HepG2 (cell line): ENCODE measurements at regions not wholly inside any gene's neighbourhood (a gene's known extent, or its start where the extent isn't known, plus 50 kb on each side); places are given as distances from the start of the nearest gene placed in this dataset.

Experiments
- ATAC-seq: fragments of 200-7000 bp; cut with Tn5 transposase; 3 replicates; pipeline ENCODE4 v1.9.1; 2020; ENCODE audit warnings: mild to moderate bottlenecking, moderate library complexity
- BruUV-seq: library from RNA; stranded (reverse); fragments of 400-500 nt; replicated peaks from 2 replicates; lab custom pipeline; 2021; lab: Mats Ljungman, UMichigan
- CTCF ChIA-PET: fragments of 300-600 bp; formaldehyde crosslinking; extraction: SDS; loops from one replicate; lab custom pipeline; 2021; ENCODE audit warnings: low total read pairs, inconsistent platforms, low intra/inter-chr PET ratio; lab: Yijun Ruan, JAX
- POLR2A ChIA-PET: fragments of 350-600 bp; sonication (Branson Sonifier 250); formaldehyde crosslinking; loops from one replicate; lab custom pipeline; 2020; ENCODE audit warnings: antibody characterized with exemption, inconsistent platforms; lab: Yijun Ruan, JAX
- DNase-seq: peaks from one replicate; pipeline ENCODE4 v3.0.0-alpha.2; 2015; ENCODE audit warnings: low spot score
- FAIRE-seq: peaks from 3 replicates; lab custom pipeline; 2011; peaks lifted over from hg19 to GRCh38; lab: Jason Lieb, UNC
- H2AFZ ChIP-seq: one replicate; pipeline ENCODE4 v1.6.1; 2011; ENCODE audit warnings: low read length, inconsistent platforms
- H3K27ac ChIP-seq: fragments of 300-600 bp; 3 replicates; pipeline ENCODE4 v1.8.0; 2011; ENCODE audit warnings: mixed run types, mild to moderate bottlenecking, mixed read lengths, low read length, inconsistent platforms; ENCODE audit not compliant: insufficient read depth; ENCODE audit errors: extremely low read length
- H3K27me3 ChIP-seq, 2 experiments: fragments of 200-600 bp in 1 of 2; 2 replicates in 1 of 2; 3 replicates in 1 of 2; pipeline versions ENCODE4 v1.6.0 to v1.8.0; 2011; ENCODE audit warnings: low read length in 2 of 2, mild to moderate bottlenecking in 2 of 2, moderate library complexity in 2 of 2, inconsistent platforms in 1 of 2; ENCODE audit not compliant: insufficient read depth in 2 of 2, control insufficient read depth in 1 of 2
- H3K36me3 ChIP-seq, 2 experiments: fragments of 200-600 bp in 1 of 2; replicated peaks in 1 of 2; 2 replicates in 1 of 2; 3 replicates in 1 of 2; pipeline versions ENCODE4 v1.5.1 to v1.8.0; 2011; ENCODE audit warnings: low read length in 2 of 2, inconsistent platforms in 1 of 2; ENCODE audit not compliant: insufficient read depth in 2 of 2, control insufficient read depth in 1 of 2
- H3K4me1 ChIP-seq: 2 replicates; pipeline ENCODE4 v1.5.1; 2012; ENCODE audit warnings: low read length, inconsistent platforms; ENCODE audit not compliant: insufficient read depth
- H3K4me2 ChIP-seq: 2 replicates; pipeline ENCODE4 v1.6.0; 2011; ENCODE audit warnings: low read depth, low read length, inconsistent platforms
- H3K4me3 ChIP-seq, 3 experiments: fragments of 200-600 bp in 1 of 3; sonication (generic), shearing (Covaris generic) in 1 of 3; replicated peaks in 1 of 3; 2 replicates each; pipeline ENCODE4 v1.5.1; 2011 to 2016; ENCODE audit warnings: low read length in 3 of 3, inconsistent platforms in 2 of 3, low read depth in 2 of 3, mild to moderate bottlenecking in 2 of 3, control low read depth in 1 of 3, mixed read lengths in 1 of 3; ENCODE audit not compliant: insufficient read depth in 1 of 3
- H3K79me2 ChIP-seq: one replicate; pipeline ENCODE4 v1.6.1; 2011; ENCODE audit warnings: low read length, inconsistent platforms; ENCODE audit not compliant: insufficient read depth
- H3K9ac ChIP-seq: 2 replicates; pipeline ENCODE4 v1.6.0; 2011; ENCODE audit warnings: mild to moderate bottlenecking, low read depth, low read length, inconsistent platforms; ENCODE audit not compliant: insufficient read depth
- H3K9me3 ChIP-seq: 2 replicates; pipeline ENCODE4 v1.5.1; 2012; ENCODE audit warnings: mild to moderate bottlenecking, low read length
- H4K20me1 ChIP-seq: 2 replicates; pipeline ENCODE4 v1.6.0; 2011; ENCODE audit warnings: inconsistent platforms, mild to moderate bottlenecking, low read length, moderate library complexity; ENCODE audit not compliant: insufficient read depth
- MAFF ChIP-seq: IDR thresholded peaks from 2 replicates; pipeline ENCODE4 v1.6.1; 2011; ENCODE audit warnings: low read depth, low read length, improper control_type of control experiment
- MEIS2 ChIP-seq: sonication (generic); formaldehyde crosslinking; IDR thresholded peaks from 2 replicates; pipeline ENCODE4 v1.9.0; 2021; ENCODE audit warnings: mild to moderate bottlenecking, missing genetic modification reagents
- NR1H2 ChIP-seq: sonication (generic); formaldehyde crosslinking; IDR thresholded peaks from 2 replicates; pipeline ENCODE4 v1.8.1; 2022; ENCODE audit warnings: low read depth, missing genetic modification reagents, borderline replicate concordance
- PBX3 ChIP-seq: sonication (generic); formaldehyde crosslinking; IDR thresholded peaks from 2 replicates; pipeline ENCODE4 v1.8.1; 2023; ENCODE audit warnings: missing genetic modification reagents, inconsistent platforms, borderline replicate concordance
- REXO4 ChIP-seq: sonication (generic); formaldehyde crosslinking; IDR thresholded peaks from 2 replicates; pipeline ENCODE4 v1.8.0; 2022; ENCODE audit warnings: missing genetic modification reagents, mild to moderate bottlenecking, borderline replicate concordance
- THAP11 ChIP-seq: IDR thresholded peaks from 2 replicates; pipeline ENCODE4 v1.6.1; 2016; ENCODE audit warnings: missing biosample characterization, missing genetic modification reagents
- ZNF234 ChIP-seq: sonication (generic); formaldehyde crosslinking; conservative IDR thresholded peaks from 2 replicates; pipeline ENCODE4 v1.5.1; 2020; ENCODE audit warnings: mild to moderate bottlenecking, missing genetic modification reagents
- ZNF501 ChIP-seq: sonication (generic); formaldehyde crosslinking; IDR thresholded peaks from 2 replicates; pipeline ENCODE4 v1.5.1; 2020; ENCODE audit warnings: mild to moderate bottlenecking, moderate library complexity, missing genetic modification reagents
- ZNF790 ChIP-seq: sonication (generic); formaldehyde crosslinking; IDR thresholded peaks from 2 replicates; pipeline ENCODE4 v1.8.0; 2022; ENCODE audit warnings: missing genetic modification reagents, mild to moderate bottlenecking, borderline replicate concordance
- WGBS: methylation state at CpG from one replicate; pipeline ENCODE4 v1.1.6; 2017; ENCODE audit warnings: low lambda C conversion rate; 5-methylcytosine and 5-hydroxymethylcytosine counted together
- in situ Hi-C: cut with HindIII; loops from 2 replicates; pipeline ENCODE4 v1.10.0; 2017; ENCODE audit warnings: low pct_unique_long_range_greater_than_20kb; ENCODE audit not compliant: extremely low pct_ligation_motif_present
- intact Hi-C: fragments of 100-400 bp; cut with micrococcal nuclease; formaldehyde crosslinking; loops from one replicate; pipeline ENCODE4 v1.10.0; 2022; ENCODE audit not compliant: unreplicated experiment
- TF ChIP-seq, protein P1 (sequence below): sonication (generic); formaldehyde crosslinking; IDR thresholded peaks from 2 replicates; pipeline ENCODE4 v1.4.0; 2020; ENCODE audit warnings: missing genetic modification reagents
- TF ChIP-seq, protein P2 (sequence below), 2 experiments: sonication (generic) in 1 of 2; formaldehyde crosslinking in 1 of 2; IDR thresholded peaks; 2 replicates each; pipeline versions ENCODE4 v1.4.0 to v1.6.1; 2016 to 2020; ENCODE audit warnings: borderline replicate concordance in 1 of 2, low read depth in 1 of 2, mild to moderate bottlenecking in 1 of 2, missing genetic modification reagents in 1 of 2
- TF ChIP-seq, protein P3 (sequence below), 2 experiments: sonication (generic) in 1 of 2; formaldehyde crosslinking in 1 of 2; IDR thresholded peaks; 2 replicates each; pipeline versions ENCODE4 v1.6.1 to v1.9.0; 2014 to 2022; ENCODE audit warnings: antibody characterized with exemption in 1 of 2, borderline replicate concordance in 1 of 2, inconsistent platforms in 1 of 2, low read depth in 1 of 2, missing genetic modification reagents in 1 of 2

DNA sequence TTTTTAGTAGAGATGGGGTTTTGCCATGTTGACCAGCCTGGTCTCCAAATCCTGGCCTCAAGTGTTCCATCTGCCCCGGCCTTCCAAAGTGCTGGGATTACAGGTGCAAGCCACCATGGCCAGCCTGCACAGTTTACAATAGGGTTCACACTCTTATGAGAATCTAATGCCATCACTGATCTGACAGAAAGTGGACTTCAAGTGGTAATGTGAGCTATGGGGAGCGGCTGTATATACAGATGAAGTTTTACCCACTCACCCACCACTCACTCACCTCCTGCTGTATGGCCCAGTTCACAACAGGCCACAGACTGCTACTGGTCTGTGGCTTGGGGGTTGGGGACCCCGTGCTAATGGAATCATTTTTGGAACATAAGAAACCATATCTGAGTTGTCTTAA is 58.4 kb upstream of the RNPC3 start:
- in situ Hi-C loops = loop anchor here (25.0 kb wide), 1 partner anchor 1955 kb away; no protein-coding TSS in a partner anchor
- no peak for FAIRE-seq
- no peaks in the 10 kb centered on the region for H3K79me2 ChIP-seq
- TF ChIP-seq ZNF501 (CRISPR knock-in tag) (no peak), REXO4 (CRISPR knock-in tag) (no peak), ZNF790 (CRISPR knock-in tag) (no peak), NR1H2 (CRISPR knock-in tag) (no peak), PBX3 (CRISPR knock-in tag) (no peak), THAP11 (CRISPR knock-in tag) (no peak), MAFF (no peak), MEIS2 (CRISPR knock-in tag) (no peak), ZNF234 (CRISPR knock-in tag) (no peak)
- TF ChIP-seq, protein P1, sequence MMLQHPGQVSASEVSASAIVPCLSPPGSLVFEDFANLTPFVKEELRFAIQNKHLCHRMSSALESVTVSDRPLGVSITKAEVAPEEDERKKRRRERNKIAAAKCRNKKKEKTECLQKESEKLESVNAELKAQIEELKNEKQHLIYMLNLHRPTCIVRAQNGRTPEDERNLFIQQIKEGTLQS (CRISPR knock-in tag) = no peak
- TF ChIP-seq, protein P2, sequence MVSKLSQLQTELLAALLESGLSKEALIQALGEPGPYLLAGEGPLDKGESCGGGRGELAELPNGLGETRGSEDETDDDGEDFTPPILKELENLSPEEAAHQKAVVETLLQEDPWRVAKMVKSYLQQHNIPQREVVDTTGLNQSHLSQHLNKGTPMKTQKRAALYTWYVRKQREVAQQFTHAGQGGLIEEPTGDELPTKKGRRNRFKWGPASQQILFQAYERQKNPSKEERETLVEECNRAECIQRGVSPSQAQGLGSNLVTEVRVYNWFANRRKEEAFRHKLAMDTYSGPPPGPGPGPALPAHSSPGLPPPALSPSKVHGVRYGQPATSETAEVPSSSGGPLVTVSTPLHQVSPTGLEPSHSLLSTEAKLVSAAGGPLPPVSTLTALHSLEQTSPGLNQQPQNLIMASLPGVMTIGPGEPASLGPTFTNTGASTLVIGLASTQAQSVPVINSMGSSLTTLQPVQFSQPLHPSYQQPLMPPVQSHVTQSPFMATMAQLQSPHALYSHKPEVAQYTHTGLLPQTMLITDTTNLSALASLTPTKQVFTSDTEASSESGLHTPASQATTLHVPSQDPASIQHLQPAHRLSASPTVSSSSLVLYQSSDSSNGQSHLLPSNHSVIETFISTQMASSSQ (IDR thresholded peaks at IDR 0.05; ENCODE audit: low read depth) = no peak
- TF ChIP-seq, protein P2 (CRISPR knock-in tag; IDR thresholded peaks at IDR 0.05; ENCODE audit: borderline replicate concordance) = no peak
- TF ChIP-seq, protein P3, sequence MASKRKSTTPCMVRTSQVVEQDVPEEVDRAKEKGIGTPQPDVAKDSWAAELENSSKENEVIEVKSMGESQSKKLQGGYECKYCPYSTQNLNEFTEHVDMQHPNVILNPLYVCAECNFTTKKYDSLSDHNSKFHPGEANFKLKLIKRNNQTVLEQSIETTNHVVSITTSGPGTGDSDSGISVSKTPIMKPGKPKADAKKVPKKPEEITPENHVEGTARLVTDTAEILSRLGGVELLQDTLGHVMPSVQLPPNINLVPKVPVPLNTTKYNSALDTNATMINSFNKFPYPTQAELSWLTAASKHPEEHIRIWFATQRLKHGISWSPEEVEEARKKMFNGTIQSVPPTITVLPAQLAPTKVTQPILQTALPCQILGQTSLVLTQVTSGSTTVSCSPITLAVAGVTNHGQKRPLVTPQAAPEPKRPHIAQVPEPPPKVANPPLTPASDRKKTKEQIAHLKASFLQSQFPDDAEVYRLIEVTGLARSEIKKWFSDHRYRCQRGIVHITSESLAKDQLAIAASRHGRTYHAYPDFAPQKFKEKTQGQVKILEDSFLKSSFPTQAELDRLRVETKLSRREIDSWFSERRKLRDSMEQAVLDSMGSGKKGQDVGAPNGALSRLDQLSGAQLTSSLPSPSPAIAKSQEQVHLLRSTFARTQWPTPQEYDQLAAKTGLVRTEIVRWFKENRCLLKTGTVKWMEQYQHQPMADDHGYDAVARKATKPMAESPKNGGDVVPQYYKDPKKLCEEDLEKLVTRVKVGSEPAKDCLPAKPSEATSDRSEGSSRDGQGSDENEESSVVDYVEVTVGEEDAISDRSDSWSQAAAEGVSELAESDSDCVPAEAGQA (IDR thresholded peaks at IDR 0.05; ENCODE audit: low read depth) = no peak
- TF ChIP-seq, protein P3 (CRISPR knock-in tag; IDR thresholded peaks at IDR 0.05; ENCODE audit: borderline replicate concordance) = no peak

More for the DNA sequence above, 58.4 kb upstream of the RNPC3 start:
- intact Hi-C loops = no loop called here
- DNase-seq (no peak), ATAC-seq (no peak)
- no peak overlapping the region for H3K4me3 ChIP-seq
- H3K36me3 ChIP-seq = no peaks in the 10 kb centered on the region
- CTCF ChIA-PET = no interaction called here
- no peaks in the 10 kb centered on the region for H3K9me3 ChIP-seq
- no peaks in the 10 kb centered on the region for H3K4me1 ChIP-seq
- no peak overlapping the region for H2AFZ ChIP-seq
- BruUV-seq = no TSS peak
- H4K20me1 ChIP-seq = no peaks in the 10 kb centered on the region
- H3K27me3 ChIP-seq = no peaks in the 10 kb centered on the region
- no peak overlapping the region for H3K4me2 ChIP-seq
- POLR2A ChIA-PET = no interaction called here
- WGBS = 0% methylated on average over 3 of the region's 3 CpGs
- no peak overlapping the region for H3K27ac ChIP-seq
- H3K9ac ChIP-seq = no peak overlapping the region
